Middle frontal gyrus (tissue), 1 donor: ENCODE measurements at regions not wholly inside any gene's neighbourhood (a gene's known extent, or its start where the extent isn't known, plus 50 kb on each side); places are given as distances from the start of the nearest gene placed in this dataset.

Experiments
- DNase-seq: peaks from one replicate; pipeline ENCODE4 v3.0.0-alpha.2; 2015; ENCODE audit warnings: low spot score; ENCODE audit errors: extremely low spot score

GRCh38 chr1:69138172-69138571, 429.6 kb upstream of the LRRC7 start:
- DNase-seq, result no peak

- no peak for DNase-seq
Observed at GRCh38 chr1:69139007-69139406, 428.7 kb upstream of the LRRC7 start.

- DNase-seq, result no peak
Observed at GRCh38 chr1:69146303-69146702, 421.4 kb upstream of the LRRC7 start.

- no peak for DNase-seq
Observed at GRCh38 chr1:69148731-69149130, 419.0 kb upstream of the LRRC7 start.

GRCh38 chr1:69157046-69157756, 410.5 kb upstream of the LRRC7 start:
- DNase-seq, result no peak

GRCh38 chr1:69163241-69163640, 404.5 kb upstream of the LRRC7 start:
- DNase-seq, result no peak

GRCh38 chr1:69163779-69164178, 403.9 kb upstream of the LRRC7 start:
- no peak for DNase-seq

- DNase-seq, result no peak
Observed at GRCh38 chr1:69167876-69168275, 399.8 kb upstream of the LRRC7 start.

GRCh38 chr1:69171248-69171647, 396.5 kb upstream of the LRRC7 start:
- no peak for DNase-seq

GRCh38 chr1:69172003-69173000, 395.4 kb upstream of the LRRC7 start:
- DNase-seq, result no peak

GRCh38 chr1:69175053-69175452, 392.7 kb upstream of the LRRC7 start:
- no peak for DNase-seq

- DNase-seq, result no peak
Observed at GRCh38 chr1:69180358-69180757, 387.4 kb upstream of the LRRC7 start.

- no peak for DNase-seq
Observed at GRCh38 chr1:69185378-69185777, 382.3 kb upstream of the LRRC7 start.

GRCh38 chr1:69191335-69191734, 376.4 kb upstream of the LRRC7 start:
- no peak for DNase-seq

- peak; percentile 19 for DNase-seq
Observed at GRCh38 chr1:69195136-69195535, 372.6 kb upstream of the LRRC7 start.

GRCh38 chr1:69196071-69196470, 371.7 kb upstream of the LRRC7 start:
- no peak for DNase-seq

GRCh38 chr1:69197816-69198215, 369.9 kb upstream of the LRRC7 start:
- DNase-seq, result no peak

- no peak for DNase-seq
Observed at GRCh38 chr1:69201716-69202115, 366.0 kb upstream of the LRRC7 start.

GRCh38 chr1:69203166-69203565, 364.6 kb upstream of the LRRC7 start:
- DNase-seq, result no peak

GRCh38 chr1:69213644-69214043, 354.1 kb upstream of the LRRC7 start:
- DNase-seq, result no peak

- DNase-seq, result no peak
Observed at GRCh38 chr1:69215883-69216282, 351.8 kb upstream of the LRRC7 start.

- no peak for DNase-seq
Observed at GRCh38 chr1:69220672-69221071, 347.1 kb upstream of the LRRC7 start.
